ENCODE measurements at regions not wholly inside any gene's neighbourhood (a gene's known extent, or its start where the extent isn't known, plus 50 kb on each side); places are given as distances from the start of the nearest gene placed in this dataset.

DNA sequence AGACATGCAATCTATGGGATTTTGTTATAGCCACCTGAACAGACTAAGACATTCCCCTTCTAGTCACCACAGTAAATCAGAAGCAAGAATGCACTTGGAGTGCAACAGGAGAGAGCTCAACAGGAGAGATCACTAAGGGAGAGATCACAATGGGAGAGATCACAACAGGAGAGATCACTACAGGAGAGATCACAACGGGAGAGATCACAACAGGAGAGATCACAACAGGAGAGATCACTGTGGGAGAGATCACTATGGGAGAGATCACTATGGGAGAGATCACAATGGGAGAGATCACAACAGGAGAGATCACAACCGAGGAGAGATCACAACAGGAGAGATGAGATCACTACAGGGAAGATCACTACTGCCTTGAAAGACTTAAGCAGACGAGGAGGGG, 238.5 kb upstream of the PITRM1 start:
- no peak overlapping the region for H3K4me3 ChIP-seq (ENCODE audit: low read depth, low read length)
- DNase-seq (ENCODE audit: low read depth), result no peak
- TF ChIP-seq MAX (IDR thresholded peaks at IDR 0.05; ENCODE audit: low read depth, low read length), result no peak
- TF ChIP-seq POLR2A (IDR thresholded peaks at IDR 0.05; ENCODE audit: extremely low read depth, insufficient read length), result no peak
- no peak for TF ChIP-seq MYC (IDR thresholded peaks at IDR 0.05; ENCODE audit: low read depth, low read length)
- TF ChIP-seq CTCF (IDR thresholded peaks at IDR 0.05; ENCODE audit: low read depth, low read length), result no peak

DNA sequence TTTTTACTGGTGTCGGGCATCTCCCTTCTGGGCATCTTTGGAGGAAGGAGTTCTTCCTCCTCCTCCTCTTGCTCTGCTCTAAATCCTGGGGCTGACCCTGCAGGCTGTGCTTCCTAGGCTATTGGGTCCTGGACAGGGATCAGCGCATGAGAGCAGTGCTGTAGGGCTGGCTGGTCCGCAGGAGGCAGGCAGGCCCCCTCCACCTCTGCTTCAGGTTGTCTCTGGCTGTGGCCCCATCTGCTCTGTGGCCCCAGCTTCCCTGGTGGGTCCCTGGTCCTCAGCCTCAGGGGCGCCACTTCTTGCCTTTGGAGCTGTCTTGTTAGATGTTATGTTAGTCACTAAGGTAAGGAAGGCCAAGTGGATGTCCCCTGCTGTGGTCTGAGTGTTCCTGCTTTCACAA, 237.3 kb upstream of the PITRM1 start:
- TF ChIP-seq MAX (IDR thresholded peaks at IDR 0.05; ENCODE audit: low read depth, low read length), result no peak
- TF ChIP-seq MYC (IDR thresholded peaks at IDR 0.05; ENCODE audit: low read depth, low read length), result no peak
- TF ChIP-seq CTCF (IDR thresholded peaks at IDR 0.05; ENCODE audit: low read depth, low read length), result no peak
- TF ChIP-seq POLR2A (IDR thresholded peaks at IDR 0.05; ENCODE audit: extremely low read depth, insufficient read length), result no peak

DNA sequence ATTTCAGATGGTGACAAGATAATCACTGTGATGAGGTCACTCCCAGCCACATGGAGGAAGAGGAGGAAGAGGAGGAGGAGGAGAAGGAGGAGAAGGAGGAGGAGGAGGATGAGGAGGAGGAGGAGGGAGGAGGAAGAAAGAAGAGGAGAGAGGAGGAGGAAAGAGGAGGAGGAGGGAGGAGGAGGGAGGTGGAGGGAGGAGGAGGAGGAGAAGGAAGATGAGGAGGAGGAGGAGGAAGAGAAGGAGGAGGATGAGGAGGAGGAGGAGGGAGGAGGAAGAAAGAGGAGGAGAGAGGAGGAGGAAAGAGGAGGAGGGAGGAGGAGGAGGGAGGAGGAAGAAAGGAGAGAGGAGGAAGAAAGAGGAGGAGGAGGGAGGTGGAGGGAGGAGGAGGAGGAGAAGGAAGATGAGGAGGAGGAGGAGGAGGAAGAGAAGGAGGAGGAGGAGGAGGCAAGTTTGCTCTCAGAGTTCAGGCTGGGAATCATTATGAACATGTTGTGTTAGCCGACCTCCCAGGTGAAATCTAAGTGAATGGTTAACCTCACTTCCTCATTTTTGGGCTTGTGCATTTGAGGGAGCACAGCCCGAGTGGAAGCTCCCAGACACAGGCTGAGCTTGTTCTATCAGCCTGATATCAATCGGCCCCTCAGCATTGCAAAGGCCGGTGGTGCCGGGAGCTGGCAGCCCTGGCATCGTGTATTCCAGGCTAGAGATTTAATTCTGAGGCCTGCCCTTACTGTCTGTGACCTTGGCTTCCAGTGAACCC, 236.2 kb upstream of the PITRM1 start:
- DNase-seq (ENCODE audit: low read depth), result no peak
- no peak for TF ChIP-seq POLR2A (IDR thresholded peaks at IDR 0.05; ENCODE audit: extremely low read depth, insufficient read length)
- TF ChIP-seq MAX (IDR thresholded peaks at IDR 0.05; ENCODE audit: low read depth, low read length), result no peak
- no peak for TF ChIP-seq MYC (IDR thresholded peaks at IDR 0.05; ENCODE audit: low read depth, low read length)
- no peak for TF ChIP-seq CTCF (IDR thresholded peaks at IDR 0.05; ENCODE audit: low read depth, low read length)
- no peak overlapping the region for H3K4me3 ChIP-seq (ENCODE audit: low read depth, low read length)

More for the DNA sequence above, 237.3 kb upstream of the PITRM1 start:
- H3K4me3 ChIP-seq (ENCODE audit: low read depth, low read length), result no peak overlapping the region
- no peak for DNase-seq (ENCODE audit: low read depth)

- H3K4me3 ChIP-seq (ENCODE audit: low read depth, low read length), result no peak overlapping the region
- no peak for DNase-seq (ENCODE audit: low read depth)
- TF ChIP-seq CTCF (IDR thresholded peaks at IDR 0.05; ENCODE audit: low read depth, low read length) (no peak), MAX (IDR thresholded peaks at IDR 0.05; ENCODE audit: low read depth, low read length) (no peak)
Measured at GRCh38 chr10:3407208-3407607, 234.6 kb upstream of the PITRM1 start.

- TF ChIP-seq POLR2A (IDR thresholded peaks at IDR 0.05; ENCODE audit: extremely low read depth, insufficient read length) (no peak), CTCF (IDR thresholded peaks at IDR 0.05; ENCODE audit: low read depth, low read length) (no peak), MYC (IDR thresholded peaks at IDR 0.05; ENCODE audit: low read depth, low read length) (no peak), MAX (IDR thresholded peaks at IDR 0.05; ENCODE audit: low read depth, low read length) (no peak)
- H3K4me3 ChIP-seq (ENCODE audit: low read depth, low read length), result no peak overlapping the region
- no peak for DNase-seq (ENCODE audit: low read depth)
Measured at GRCh38 chr10:3406556-3406955, 234.0 kb upstream of the PITRM1 start.
